ENCODE measurements at regions not wholly inside any gene's neighbourhood (a gene's known extent, or its start where the extent isn't known, plus 50 kb on each side); places are given as distances from the start of the nearest gene placed in this dataset.

- TF ChIP-seq CTCF (IDR thresholded peaks at IDR 0.05) (no peak), POLR2A (IDR thresholded peaks at IDR 0.05) (no peak), EP300 (IDR thresholded peaks at IDR 0.05) (no peak)
These were observed 182.8 kb downstream of the LMO4 start for GRCh38 chr1:87511449-87511848.
